Retinal pigment epithelial cell (primary cell): ENCODE measurements at regions not wholly inside any gene's neighbourhood (a gene's known extent, or its start where the extent isn't known, plus 50 kb on each side); places are given as distances from the start of the nearest gene placed in this dataset.

Experiments
- DNase-seq: peaks from one replicate; pipeline ENCODE4 v3.0.0-alpha.2; 2010; ENCODE audit warnings: low read depth
- H3K4me3 ChIP-seq: 2 replicates; pipeline ENCODE4 v1.5.1; 2011; ENCODE audit warnings: mild to moderate bottlenecking, low read length, control low read depth, moderate library complexity
- CTCF ChIP-seq: conservative IDR thresholded peaks from 2 replicates; pipeline ENCODE4 v1.5.1; 2011; ENCODE audit warnings: low read depth, low read length, control low read depth, inconsistent platforms

GRCh38 chr7:155973451-155973997 lies 161.3 kb upstream of the SHH start:
- no peak for TF ChIP-seq CTCF
- no peak for DNase-seq
- H3K4me3 ChIP-seq, result no peak overlapping the region

- H3K4me3 ChIP-seq, result no peak overlapping the region
- DNase-seq, result no peak
- no peak for TF ChIP-seq CTCF
These were observed 160.6 kb upstream of the SHH start for GRCh38 chr7:155972651-155973390.

- DNase-seq, result no peak
- TF ChIP-seq CTCF, result no peak
- no peak overlapping the region for H3K4me3 ChIP-seq
These were observed 160.0 kb upstream of the SHH start for GRCh38 chr7:155972247-155972646.

GRCh38 chr7:155971180-155971770 lies 159.0 kb upstream of the SHH start:
- no peak for DNase-seq
- H3K4me3 ChIP-seq, result no peak overlapping the region

GRCh38 chr7:155969192-155969929 lies 157.1 kb upstream of the SHH start:
- TF ChIP-seq CTCF, result no peak
- no peak overlapping the region for H3K4me3 ChIP-seq
- no peak for DNase-seq

More at GRCh38 chr7:155971180-155971770, 159.0 kb upstream of the SHH start:
- TF ChIP-seq CTCF, result no peak

- H3K4me3 ChIP-seq, result no peak overlapping the region
- no peak for TF ChIP-seq CTCF
- no peak for DNase-seq
These were observed 152.7 kb upstream of the SHH start for GRCh38 chr7:155965010-155965409.
